Activated CD8-positive, alpha-beta T cell treated with anti-CD3 and anti-CD28 coated beads for 36 hours (primary cell): ENCODE measurements at regions not wholly inside any gene's neighbourhood (a gene's known extent, or its start where the extent isn't known, plus 50 kb on each side); places are given as distances from the start of the nearest gene placed in this dataset.

ENCODE experiments used
- ATAC-seq: fragments of 200-7000 bp; cut with Tn5 transposase; one replicate; pipeline ENCODE4 v1.10.0; 2021; ENCODE audit warnings: mild to moderate bottlenecking, moderate library complexity
- CTCF ChIA-PET: fragments of 350-600 bp; sonication (Branson Sonifier 250); formaldehyde crosslinking; loops from one replicate; lab custom pipeline; 2021; ENCODE audit warnings: antibody characterized with exemption; lab: Charles Lee
- POLR2A ChIA-PET: fragments of 350-600 bp; sonication (Branson Sonifier 250); formaldehyde crosslinking; loops from one replicate; lab custom pipeline; 2021; ENCODE audit warnings: antibody characterized with exemption; lab: Charles Lee
- DNase-seq: peaks from one replicate; pipeline ENCODE4 v3.0.0-alpha.2; 2020
- H3K27ac Mint-ChIP-seq: one replicate; pipeline ENCODE4 v1.8.0; 2021; ENCODE audit warnings: mild to moderate bottlenecking, mixed read lengths
- H3K27me3 Mint-ChIP-seq: one replicate; pipeline ENCODE4 v1.8.0; 2021; ENCODE audit warnings: mixed read lengths
- H3K36me3 Mint-ChIP-seq: one replicate; pipeline ENCODE4 v1.8.0; 2021; ENCODE audit warnings: low read depth, mixed read lengths
- H3K4me1 Mint-ChIP-seq: one replicate; pipeline ENCODE4 v1.8.0; 2021; ENCODE audit warnings: low read depth, mixed read lengths
- H3K4me3 Mint-ChIP-seq: one replicate; pipeline ENCODE4 v1.8.0; 2021; ENCODE audit warnings: mild to moderate bottlenecking, moderate library complexity, mixed read lengths
- H3K9me3 Mint-ChIP-seq: one replicate; pipeline ENCODE4 v1.8.0; 2021; ENCODE audit warnings: mixed read lengths
- CTCF ChIP-seq: fragments of 200-600 bp; IDR thresholded peaks from one replicate; pipeline ENCODE4 v1.8.0; 2022; ENCODE audit warnings: antibody characterized with exemption, mild to moderate bottlenecking
- intact Hi-C: fragments of 100-400 bp; cut with micrococcal nuclease; formaldehyde crosslinking; loops from one replicate; pipeline ENCODE4 v1.10.0; 2022

GRCh38 chr18:45403341-45404049 is 211.8 kb upstream of the SLC14A2 start:
- intact Hi-C loops: no loop called here
- no peak for DNase-seq
- H3K27ac Mint-ChIP-seq: no peak overlapping the region
- H3K36me3 Mint-ChIP-seq: no peaks in the 10 kb centered on the region
- CTCF ChIA-PET: no interaction called here
- ATAC-seq: no peak
- POLR2A ChIA-PET: no interaction called here
- H3K4me1 Mint-ChIP-seq: peaks cover 4% of the 10 kb centered on the region
- no peak overlapping the region for H3K4me3 Mint-ChIP-seq
- no peak for TF ChIP-seq CTCF
- no peaks in the 10 kb centered on the region for H3K9me3 Mint-ChIP-seq
- H3K27me3 Mint-ChIP-seq: no peaks in the 10 kb centered on the region

GRCh38 chr18:45408218-45408617 is 207.1 kb upstream of the SLC14A2 start:
- Mint-ChIP-seq H3K36me3 (no peaks in the 10 kb centered on the region), H3K9me3 (peaks cover 1% of the 10 kb centered on the region), H3K4me3 (no peak overlapping the region), H3K27me3 (peaks cover 4% of the 10 kb centered on the region), H3K4me1 (no peaks in the 10 kb centered on the region), H3K27ac (no peak overlapping the region)
- ATAC-seq (no peak), DNase-seq (no peak)
- intact Hi-C loops: no loop called here
- CTCF ChIA-PET: interaction anchor here (1.8 kb wide), 1 partner anchor 25 kb away, joined by 4 read pairs; no protein-coding TSS in a partner anchor
- TF ChIP-seq CTCF: no peak
- POLR2A ChIA-PET: no interaction called here

GRCh38 chr18:45409971-45410370 is 205.3 kb upstream of the SLC14A2 start:
- CTCF ChIA-PET: no interaction called here
- H3K27me3 Mint-ChIP-seq: peaks cover 7% of the 10 kb centered on the region
- no peak for TF ChIP-seq CTCF
- peaks cover 1% of the 10 kb centered on the region for H3K9me3 Mint-ChIP-seq
- H3K4me3 Mint-ChIP-seq: no peak overlapping the region
- POLR2A ChIA-PET: no interaction called here
- intact Hi-C loops: no loop called here
- DNase-seq: no peak
- H3K36me3 Mint-ChIP-seq: no peaks in the 10 kb centered on the region
- no peaks in the 10 kb centered on the region for H3K4me1 Mint-ChIP-seq
- no peak for ATAC-seq
- no peak overlapping the region for H3K27ac Mint-ChIP-seq

GRCh38 chr18:45412577-45412976 is 202.7 kb upstream of the SLC14A2 start:
- peaks cover 1% of the 10 kb centered on the region for H3K9me3 Mint-ChIP-seq
- no peak overlapping the region for H3K4me3 Mint-ChIP-seq
- TF ChIP-seq CTCF: no peak
- H3K27ac Mint-ChIP-seq: no peak overlapping the region
- peaks cover 7% of the 10 kb centered on the region for H3K27me3 Mint-ChIP-seq
- ChIA-PET POLR2A (no interaction called here), CTCF (no interaction called here)
- ATAC-seq: peak; percentile 72
- intact Hi-C loops: no loop called here
- no peak for DNase-seq
- no peaks in the 10 kb centered on the region for H3K4me1 Mint-ChIP-seq
- no peaks in the 10 kb centered on the region for H3K36me3 Mint-ChIP-seq

GRCh38 chr18:45413180-45413836 is 202.0 kb upstream of the SLC14A2 start:
- H3K4me1 Mint-ChIP-seq: no peaks in the 10 kb centered on the region
- intact Hi-C loops: no loop called here
- H3K27ac Mint-ChIP-seq: no peak overlapping the region
- ChIA-PET POLR2A (no interaction called here), CTCF (no interaction called here)
- no peak overlapping the region for H3K4me3 Mint-ChIP-seq
- no peaks in the 10 kb centered on the region for H3K36me3 Mint-ChIP-seq
- peaks cover 1% of the 10 kb centered on the region for H3K9me3 Mint-ChIP-seq
- DNase-seq (no peak), ATAC-seq (no peak)
- peaks cover 7% of the 10 kb centered on the region for H3K27me3 Mint-ChIP-seq
- TF ChIP-seq CTCF: no peak
